HEK293T (cell line): ENCODE measurements at regions not wholly inside any gene's neighbourhood (a gene's known extent, or its start where the extent isn't known, plus 50 kb on each side); places are given as distances from the start of the nearest gene placed in this dataset.

Source experiments
- ARNT ChIP-seq: fragments of 450-650 bp; IDR thresholded peaks from 2 replicates; pipeline ENCODE4 v1.6.1; 2017; ENCODE audit warnings: mild to moderate bottlenecking
- BHLHE40 ChIP-seq: fragments of 450-650 bp; IDR thresholded peaks from 2 replicates; pipeline ENCODE4 v1.6.1; 2016; ENCODE audit warnings: mild to moderate bottlenecking, moderate library complexity, borderline replicate concordance
- ELF4 ChIP-seq: fragments of 450-650 bp; IDR thresholded peaks from 2 replicates; pipeline ENCODE4 v1.6.1; 2017; ENCODE audit warnings: antibody characterized with exemption
- FOXA1 ChIP-seq: fragments of 450-650 bp; IDR thresholded peaks from 2 replicates; pipeline ENCODE4 v1.6.1; 2016; ENCODE audit warnings: mild to moderate bottlenecking
- FOXK2 ChIP-seq: fragments of 450-650 bp; IDR thresholded peaks from 2 replicates; pipeline ENCODE4 v1.6.1; 2016; ENCODE audit warnings: mild to moderate bottlenecking
- FOXM1 ChIP-seq: fragments of 450-650 bp; IDR thresholded peaks from 2 replicates; pipeline ENCODE4 v1.6.1; 2017; ENCODE audit warnings: mild to moderate bottlenecking, borderline replicate concordance
- HDGF ChIP-seq: fragments of 450-650 bp; IDR thresholded peaks from 2 replicates; pipeline ENCODE4 v1.6.1; 2017; ENCODE audit warnings: antibody characterized with exemption, borderline replicate concordance
- L3MBTL2 ChIP-seq: fragments of 450-650 bp; conservative IDR thresholded peaks from 2 replicates; pipeline ENCODE4 v1.6.1; 2016; ENCODE audit warnings: mild to moderate bottlenecking
- NFRKB ChIP-seq: fragments of 450-650 bp; IDR thresholded peaks from 2 replicates; pipeline ENCODE4 v1.6.1; 2016; ENCODE audit warnings: mild to moderate bottlenecking, moderate library complexity
- PKNOX1 ChIP-seq: fragments of 450-650 bp; IDR thresholded peaks from 2 replicates; pipeline ENCODE4 v1.6.1; 2016
- SP1 ChIP-seq: fragments of 450-650 bp; IDR thresholded peaks from 2 replicates; pipeline ENCODE4 v1.6.1; 2017
- SUZ12 ChIP-seq: fragments of 450-650 bp; IDR thresholded peaks from 2 replicates; pipeline ENCODE4 v1.6.1; 2016; ENCODE audit warnings: mild to moderate bottlenecking
- TARDBP ChIP-seq: fragments of 450-650 bp; IDR thresholded peaks from 2 replicates; pipeline ENCODE4 v1.6.1; 2016
- ZNF384 ChIP-seq: fragments of 450-650 bp; IDR thresholded peaks from 2 replicates; pipeline ENCODE4 v1.6.1; 2016

DNA sequence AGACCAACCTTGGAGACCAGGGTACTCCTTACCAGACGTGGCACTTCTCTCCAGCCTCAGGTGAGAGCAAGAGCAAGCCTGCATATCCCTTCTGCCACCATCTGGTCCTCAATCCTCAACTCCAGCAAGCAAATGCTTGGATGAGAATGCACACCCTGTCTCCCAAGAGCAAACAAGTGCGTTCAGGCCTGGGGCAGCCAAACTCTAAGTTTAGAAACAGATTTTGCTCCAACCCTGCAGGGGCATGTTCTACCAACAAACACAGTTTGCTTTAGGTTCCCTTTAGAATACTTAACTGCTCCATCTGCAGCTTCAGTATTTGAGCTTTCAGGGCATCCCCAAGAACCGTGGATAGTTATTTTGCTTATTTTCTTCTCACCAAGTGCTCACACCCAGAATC lies 55.9 kb upstream of the FICD start:
- no peak for TF ChIP-seq FOXM1
- no peak for TF ChIP-seq FOXK2
- TF ChIP-seq SP1 = no peak
- no peak for TF ChIP-seq ARNT
- TF ChIP-seq ZNF384 = no peak
- no peak for TF ChIP-seq L3MBTL2
- TF ChIP-seq BHLHE40 = no peak
- no peak for TF ChIP-seq ELF4
- TF ChIP-seq HDGF = no peak
- TF ChIP-seq SUZ12 = no peak
- no peak for TF ChIP-seq PKNOX1
- TF ChIP-seq TARDBP = no peak
- no peak for TF ChIP-seq NFRKB
- no peak for TF ChIP-seq FOXA1
